NCI-H146 treated with DMSO at 0.1 percent for 48 hours (cell line): ENCODE measurements at regions not wholly inside any gene's neighbourhood (a gene's known extent, or its start where the extent isn't known, plus 50 kb on each side); places are given as distances from the start of the nearest gene placed in this dataset.

Source experiments
- DNase-seq: peaks from one replicate; lab custom pipeline; 2025; ENCODE audit not compliant: unreplicated experiment; lab: John Stamatoyannopoulos, UW

DNA sequence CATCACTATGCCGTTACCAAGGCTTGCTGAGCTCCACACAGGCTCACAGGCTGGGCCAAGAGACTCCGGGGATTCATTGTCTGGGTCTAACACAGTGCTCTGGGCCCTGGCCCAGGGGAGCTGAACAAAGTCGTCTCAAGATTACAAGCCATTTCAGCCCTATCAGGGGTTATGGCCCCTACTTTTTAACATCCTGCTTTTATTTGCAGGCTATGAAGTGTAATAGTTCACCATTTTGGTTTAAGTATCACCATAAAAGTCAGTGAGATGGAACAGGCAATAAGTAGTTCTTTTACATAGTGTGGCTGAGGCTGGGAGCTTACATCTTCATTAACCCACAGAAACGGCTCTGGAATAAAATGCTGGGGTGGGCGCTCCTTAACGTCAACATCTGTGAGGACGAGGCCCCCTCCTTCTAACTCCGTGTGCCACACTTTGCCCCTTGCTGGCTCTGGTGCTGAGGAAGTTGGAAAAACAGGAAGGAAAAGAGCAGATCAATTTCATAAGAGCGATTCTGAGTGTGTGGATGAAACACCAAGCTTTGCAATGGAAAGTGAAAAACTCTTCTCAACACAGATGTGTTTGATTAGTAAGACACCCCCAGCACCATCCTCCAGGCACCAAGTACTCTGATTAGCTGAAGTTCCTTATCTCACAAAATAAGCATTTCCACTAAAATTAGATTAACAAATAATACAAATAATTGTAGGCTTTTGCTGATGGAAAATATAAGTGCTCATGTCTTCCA lies 447.3 kb downstream of the MAFB start:
- DNase-seq: no peak

DNA sequence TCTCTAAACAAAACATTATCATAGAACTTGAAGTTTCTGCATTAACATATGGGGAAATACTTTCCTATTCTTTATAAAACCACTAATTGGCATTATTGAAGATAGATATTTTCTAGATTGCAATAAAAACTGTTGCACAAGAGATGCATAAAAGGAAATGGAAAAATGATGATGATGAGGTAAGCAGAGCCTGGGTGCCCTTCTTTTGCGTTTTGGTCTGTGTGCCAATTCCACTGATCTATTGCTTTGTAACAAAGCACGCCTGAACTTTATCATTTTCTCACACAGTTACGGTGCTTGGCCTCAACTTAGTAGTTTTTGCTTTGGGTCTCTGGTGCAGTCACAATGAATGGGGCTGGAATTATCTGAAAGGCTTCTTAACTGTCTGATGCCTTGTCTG lies 450.5 kb downstream of the MAFB start:
- no peak for DNase-seq

- no peak for DNase-seq
Observed at GRCh38 chr20:40234593-40234992, 454.4 kb downstream of the MAFB start.

DNA sequence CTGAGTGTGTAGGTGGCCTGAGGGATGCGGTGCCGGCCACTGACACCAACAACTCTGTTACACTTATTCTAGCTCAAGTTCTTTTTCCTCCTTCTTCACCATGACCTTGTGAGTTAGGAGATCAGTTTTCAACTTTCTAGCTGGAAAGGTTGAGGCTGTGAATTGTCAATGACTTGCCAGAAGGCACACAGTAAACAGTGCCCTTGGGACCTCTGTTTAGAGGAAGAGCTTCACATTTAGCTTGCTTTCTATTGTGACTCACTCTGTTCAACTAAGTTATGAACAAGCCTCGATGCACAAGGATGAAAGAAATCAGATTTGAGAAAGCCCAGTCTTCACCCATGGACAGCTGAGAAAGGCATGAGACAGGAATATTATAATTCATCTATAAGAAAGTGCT lies 455.6 kb downstream of the MAFB start:
- DNase-seq: no peak

DNA sequence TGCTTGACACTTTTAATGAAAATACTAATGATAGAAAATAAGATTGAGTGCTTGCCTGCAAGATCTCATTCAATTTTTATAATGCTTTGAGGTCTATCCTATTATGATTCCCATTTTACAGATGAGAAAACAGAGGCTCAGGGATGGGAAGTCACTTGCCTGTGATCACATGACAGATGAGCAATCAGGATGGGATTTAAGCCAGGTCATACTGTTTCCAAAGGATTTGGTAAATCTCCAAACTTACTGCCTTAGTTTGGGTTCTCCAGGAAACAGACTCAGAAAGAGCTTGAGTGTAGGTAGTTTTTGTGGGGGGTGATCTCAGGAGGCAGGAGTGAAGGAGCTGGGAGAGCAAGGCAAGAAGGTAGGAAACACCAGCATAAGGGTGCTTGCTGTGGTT lies 456.3 kb downstream of the MAFB start:
- no peak for DNase-seq

DNA sequence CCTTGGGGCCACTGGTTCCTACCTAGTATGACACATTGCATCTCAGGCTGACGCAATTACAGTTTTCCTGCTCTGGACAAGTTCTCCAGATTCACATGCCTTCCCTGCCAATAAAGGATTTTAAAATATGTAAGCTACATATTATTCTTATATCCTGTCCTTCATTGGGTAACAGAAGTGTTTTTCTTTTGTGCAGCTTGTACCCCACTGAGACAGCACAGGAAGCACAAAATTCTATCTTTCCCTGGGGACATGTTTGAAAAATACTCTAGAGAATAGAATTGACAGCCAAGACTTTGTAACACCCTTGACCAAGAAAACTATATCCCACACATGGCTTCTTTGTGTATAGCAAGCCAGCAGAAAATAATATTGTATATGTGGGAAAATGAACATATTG lies 456.8 kb downstream of the MAFB start:
- DNase-seq: no peak

GRCh38 chr20:40230486-40230885 lies 458.6 kb downstream of the MAFB start:
- DNase-seq: no peak

DNA sequence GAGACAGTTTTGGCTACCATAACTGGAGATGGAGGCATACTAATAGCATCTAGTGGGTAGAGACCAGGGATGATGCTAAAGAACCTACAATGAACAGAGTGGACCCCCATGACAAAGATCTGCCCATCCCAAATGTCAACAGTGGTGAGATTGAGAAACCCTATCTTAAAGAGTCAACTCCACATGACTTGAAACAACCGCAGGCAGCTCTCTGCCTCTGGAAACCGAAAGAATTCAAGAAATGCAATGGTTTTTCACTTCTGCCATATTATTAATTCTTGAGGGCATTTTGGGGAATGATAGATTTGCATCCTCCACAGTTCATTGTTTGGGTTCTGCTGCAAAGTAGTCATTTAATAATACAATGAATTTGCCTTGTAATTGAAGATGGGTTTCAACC lies 463.4 kb downstream of the MAFB start:
- no peak for DNase-seq

DNA sequence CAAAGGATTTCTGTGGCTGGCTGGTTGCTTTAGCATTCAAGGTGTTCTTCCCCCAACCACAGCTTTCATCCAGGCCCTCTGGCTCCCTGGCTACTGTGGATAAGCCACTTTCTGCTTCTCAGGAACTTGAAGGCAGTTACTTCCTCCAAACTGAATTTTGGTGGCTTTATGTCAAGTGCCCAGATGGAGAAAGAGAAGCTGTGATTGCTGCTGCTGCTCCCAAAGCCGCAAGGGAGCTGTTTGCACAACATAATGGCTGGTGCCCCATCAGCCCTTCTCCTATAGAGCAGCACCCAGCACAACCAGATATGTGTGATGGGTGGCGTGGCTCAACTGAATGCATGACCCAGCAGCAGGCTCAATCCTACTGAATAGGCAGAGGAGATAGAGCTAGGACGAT lies 465.2 kb downstream of the MAFB start:
- no peak for DNase-seq

GRCh38 chr20:40218971-40219370 lies 470.1 kb downstream of the MAFB start:
- no peak for DNase-seq

DNA sequence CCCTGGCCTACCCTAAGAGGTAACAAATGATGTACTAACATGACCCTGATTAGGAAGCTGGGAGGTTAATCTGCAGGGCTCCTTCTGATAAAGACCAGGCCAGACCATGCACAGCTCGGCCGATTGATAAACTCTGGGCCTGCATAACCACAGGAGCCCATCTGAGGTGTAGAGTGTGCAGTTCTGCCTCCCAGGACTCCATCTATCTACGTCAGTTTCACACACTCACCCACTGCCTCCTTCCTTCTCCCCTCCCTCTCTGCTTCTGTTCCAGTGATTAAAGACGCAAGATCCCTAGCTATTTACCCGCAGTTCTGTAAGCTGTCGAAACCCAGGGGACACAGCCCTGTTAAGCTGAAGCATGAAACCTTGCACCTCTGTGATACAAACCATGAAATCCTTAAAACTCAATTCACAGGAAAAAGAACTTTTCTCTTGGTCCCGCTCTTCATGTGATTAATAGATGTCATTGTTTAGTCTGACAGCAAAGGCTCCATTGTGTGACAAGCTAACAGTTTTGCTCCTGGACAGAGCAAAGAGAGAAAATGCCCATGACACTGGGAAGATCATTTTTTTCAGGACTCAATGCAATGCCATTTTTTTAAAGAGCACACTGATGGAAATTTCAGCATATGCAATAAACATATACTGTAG lies 470.6 kb downstream of the MAFB start:
- DNase-seq: no peak

- DNase-seq: no peak
Observed at GRCh38 chr20:40207655-40208054, 481.4 kb downstream of the MAFB start.

- DNase-seq: no peak
Observed at GRCh38 chr20:40205971-40206370, 483.1 kb downstream of the MAFB start.

DNA sequence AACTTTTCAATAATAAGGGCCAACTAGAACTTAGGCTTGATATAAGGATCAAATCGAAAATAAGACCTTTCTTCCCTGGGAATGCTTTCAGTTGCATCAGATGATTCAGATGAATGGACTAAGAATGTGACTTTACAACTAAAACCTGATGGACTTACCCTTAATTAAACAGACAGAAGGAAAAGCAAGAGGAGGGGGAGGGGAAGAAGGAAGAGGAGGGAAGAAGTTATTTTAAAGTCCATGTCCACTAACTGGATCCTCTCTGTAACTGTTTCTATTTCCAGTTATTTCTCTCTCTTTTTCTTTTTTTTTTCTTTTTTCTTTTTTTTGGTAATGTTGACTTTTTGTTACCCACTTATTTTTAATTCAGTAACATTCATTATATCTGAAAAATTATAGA lies 486.0 kb downstream of the MAFB start:
- DNase-seq: no peak

- no peak for DNase-seq
Observed at GRCh38 chr20:40197691-40198090, 491.3 kb downstream of the MAFB start.

DNA sequence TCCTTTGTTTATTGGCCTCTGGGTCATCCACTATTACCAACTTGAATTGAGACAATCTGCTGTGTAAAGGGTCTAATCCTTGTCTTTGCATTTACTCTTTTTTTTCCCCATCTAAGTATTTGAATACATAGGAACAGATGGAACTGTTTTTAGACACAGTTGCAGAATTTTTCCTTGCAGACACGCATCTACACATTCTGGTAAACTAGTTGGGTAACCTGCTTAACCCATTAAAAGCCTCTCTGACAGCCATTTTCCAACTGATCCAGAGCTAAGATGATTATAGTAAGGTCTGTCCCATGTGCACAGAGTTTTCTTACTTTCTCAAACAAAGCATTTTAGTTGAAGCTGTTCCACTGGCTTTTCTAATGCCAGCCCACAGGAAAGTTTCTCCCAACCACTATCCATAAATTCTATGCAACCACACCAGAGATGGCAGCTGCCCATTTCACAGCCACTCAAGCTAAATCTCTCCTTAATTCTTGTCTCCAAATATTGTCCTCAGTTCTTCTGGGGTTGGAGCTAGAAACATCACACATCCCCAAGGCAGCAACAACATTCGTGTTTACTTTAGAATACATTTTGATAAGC lies 492.1 kb downstream of the MAFB start:
- DNase-seq: no peak

- DNase-seq: no peak
Observed at GRCh38 chr20:40195742-40196141, 493.3 kb downstream of the MAFB start.

- no peak for DNase-seq
Observed at GRCh38 chr20:40192529-40192928, 496.5 kb downstream of the MAFB start.

DNA sequence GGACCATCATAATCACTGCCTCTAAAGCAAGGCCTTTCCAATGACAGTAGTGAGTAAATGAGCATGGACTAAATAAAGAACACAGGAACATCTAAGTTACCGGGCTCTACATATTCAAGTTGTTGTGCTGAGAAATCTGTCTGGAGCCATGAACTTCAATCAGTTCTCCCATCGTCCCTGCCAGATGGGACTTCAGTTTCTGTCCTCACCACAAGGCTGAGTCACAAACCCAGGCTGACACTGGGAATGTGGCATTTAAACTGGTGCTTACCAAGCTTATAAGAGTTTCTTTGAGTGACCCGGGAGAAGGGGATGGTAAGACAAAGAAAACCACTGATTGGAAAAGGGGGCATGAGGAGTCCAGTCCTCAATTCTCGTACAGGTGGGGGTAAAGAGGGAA lies 497.0 kb downstream of the MAFB start:
- DNase-seq: no peak

DNA sequence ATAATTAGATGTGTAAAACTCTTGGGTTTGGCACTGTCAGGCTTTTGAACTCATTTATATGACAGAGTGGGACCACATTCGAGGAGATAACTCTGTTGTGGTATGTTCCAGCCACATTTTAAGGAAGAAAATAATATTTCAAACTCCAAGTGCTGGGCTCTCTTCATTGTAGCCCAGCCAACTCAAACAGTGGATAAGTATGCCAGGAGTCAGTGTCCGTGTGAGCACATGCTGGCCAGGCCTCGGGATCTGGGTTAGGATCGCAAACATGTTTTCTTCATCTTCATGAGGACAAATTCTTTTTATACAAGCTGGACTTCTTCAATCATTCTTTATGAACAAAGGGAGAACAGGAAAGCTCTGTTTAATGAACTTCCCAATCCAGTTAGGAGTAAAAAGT lies 497.5 kb downstream of the MAFB start:
- DNase-seq: no peak

DNA sequence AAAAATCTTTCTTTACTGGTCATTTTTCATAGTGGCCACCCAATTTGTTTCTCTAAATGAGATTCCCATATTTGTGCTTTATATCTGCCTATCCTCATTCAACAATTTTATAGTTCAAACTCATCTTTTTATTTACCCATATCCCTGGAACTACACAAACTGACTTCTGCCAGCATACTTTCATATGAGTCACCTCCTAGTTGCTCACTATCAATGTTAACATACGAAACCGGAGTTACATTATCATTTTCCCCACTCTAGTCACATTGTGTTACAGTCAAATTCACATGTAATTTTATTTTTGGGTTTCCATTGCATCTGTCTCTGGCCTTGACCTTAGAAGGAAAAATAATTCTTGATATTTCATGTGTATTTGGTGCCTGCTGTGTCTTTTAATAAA lies 499.4 kb downstream of the MAFB start:
- DNase-seq: no peak

GRCh38 chr20:40188319-40188718 lies 500.7 kb downstream of the MAFB start:
- no peak for DNase-seq

DNA sequence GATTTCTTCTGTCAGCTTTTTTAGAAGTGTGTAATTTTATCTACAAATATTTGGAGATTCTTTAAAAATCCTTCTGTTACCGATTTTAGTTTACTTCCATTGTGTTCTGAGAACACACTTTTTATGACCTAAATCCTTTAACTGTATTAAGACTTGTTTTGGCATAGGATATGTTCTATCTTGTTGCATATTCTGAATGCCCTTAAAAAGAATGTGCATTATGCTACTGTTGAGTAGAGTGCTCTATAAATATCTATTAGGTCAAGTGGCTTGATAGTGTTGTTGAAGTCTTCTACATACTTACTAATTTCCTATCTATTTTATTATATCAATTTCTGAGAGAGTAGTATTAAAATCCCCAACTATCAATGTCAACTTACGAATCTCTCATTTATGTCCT lies 502.2 kb downstream of the MAFB start:
- no peak for DNase-seq
